Neutrophil (primary cell): ENCODE measurements at regions not wholly inside any gene's neighbourhood (a gene's known extent, or its start where the extent isn't known, plus 50 kb on each side); places are given as distances from the start of the nearest gene placed in this dataset.

Experiments used
- H3K27ac ChIP-seq: fragments of 200-600 bp; sonication (generic); 2 replicates; pipeline ENCODE4 v1.5.1; 2016; ENCODE audit warnings: mild to moderate bottlenecking, moderate library complexity
- H3K27me3 ChIP-seq: fragments of 200-600 bp; sonication (generic); 2 replicates; pipeline ENCODE4 v1.6.0; 2016; ENCODE audit warnings: mild to moderate bottlenecking
- H3K36me3 ChIP-seq: fragments of 200-600 bp; sonication (generic); 2 replicates; pipeline ENCODE4 v1.5.1; 2017
- H3K4me1 ChIP-seq, 2 experiments: fragments of 200-600 bp in 1 of 2; sonication (generic) in 1 of 2; 1 replicate in 1 of 2; 2 replicates in 1 of 2; pipeline versions ENCODE4 v1.5.1 to v1.6.1; 2013 to 2016; ENCODE audit warnings: low read depth in 1 of 2, low read length in 1 of 2, mild to moderate bottlenecking in 1 of 2, moderate library complexity in 1 of 2; ENCODE audit not compliant: control insufficient read depth in 1 of 2, insufficient read depth in 1 of 2
- H3K4me3 ChIP-seq, 2 experiments: fragments of 200-600 bp in 1 of 2; sonication (generic) in 1 of 2; 1 replicate in 1 of 2; 2 replicates in 1 of 2; pipeline ENCODE4 v1.5.1; 2013 to 2016; ENCODE audit warnings: low read depth in 1 of 2, low read length in 1 of 2, mild to moderate bottlenecking in 1 of 2, moderate library complexity in 1 of 2
- H3K9me3 ChIP-seq: fragments of 200-600 bp; sonication (generic); 2 replicates; pipeline ENCODE4 v1.5.1; 2016
- TF ChIP-seq, protein P1 (sequence below): fragments of 200-600 bp; sonication (generic); IDR thresholded peaks from 2 replicates; pipeline ENCODE4 v1.5.1; 2016; ENCODE audit warnings: antibody characterized with exemption

DNA sequence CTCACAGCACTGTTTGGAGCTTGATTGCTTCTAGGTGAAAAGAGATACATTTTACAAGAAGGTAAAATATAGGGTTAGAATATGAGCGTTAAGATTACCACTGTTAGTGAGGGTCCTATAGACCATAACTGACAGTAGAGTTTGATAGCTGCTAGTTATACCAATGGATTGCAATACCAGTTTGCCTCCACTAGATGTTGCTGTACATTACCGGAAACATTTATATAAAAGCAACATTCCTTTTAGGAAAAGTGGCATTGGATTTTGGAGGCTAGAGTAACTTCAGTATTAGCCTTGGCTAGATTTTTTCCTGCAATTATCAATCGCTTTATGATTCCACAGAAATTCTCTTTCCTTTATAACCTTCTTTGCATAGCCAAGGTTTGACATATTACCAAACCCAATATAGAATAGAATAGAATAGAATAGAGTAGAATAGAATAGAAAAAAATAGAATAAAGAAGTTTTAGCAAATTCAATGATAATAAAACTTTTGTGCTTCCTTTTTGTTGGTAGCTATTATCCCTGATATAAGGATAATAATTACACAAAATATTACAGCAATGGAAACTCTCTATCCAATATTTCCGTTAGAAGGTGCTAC, 1093.6 kb upstream of the ALCAM start:
- H3K9me3 ChIP-seq = peaks cover 6% of the 10 kb centered on the region

DNA sequence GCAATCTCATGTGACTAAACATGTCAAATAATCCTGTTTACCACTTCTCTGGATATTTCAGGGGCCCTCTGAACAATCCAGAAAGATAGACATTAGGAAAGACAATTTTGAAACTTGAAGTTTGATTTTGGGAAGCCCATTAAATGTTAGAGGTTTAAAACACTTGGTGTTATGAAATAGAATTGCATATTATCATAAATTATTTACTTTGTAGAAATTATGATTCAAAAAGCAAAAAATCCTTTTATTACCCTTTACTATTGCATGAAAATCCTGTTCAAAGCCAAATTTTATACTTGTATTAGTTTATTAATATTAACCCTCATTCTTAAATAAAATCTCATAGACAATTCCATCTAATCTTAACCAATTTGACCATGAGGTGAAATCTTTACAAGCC, 1091.5 kb upstream of the ALCAM start:
- Histone ChIP-seq H3K4me3 (no peak overlapping the region), H3K4me1 (no peaks in the 10 kb centered on the region), H3K27me3 (no peaks in the 10 kb centered on the region), H3K27ac (no peak overlapping the region), H3K36me3 (no peaks in the 10 kb centered on the region), H3K9me3 (peaks cover 6% of the 10 kb centered on the region)
- TF ChIP-seq, protein P1, sequence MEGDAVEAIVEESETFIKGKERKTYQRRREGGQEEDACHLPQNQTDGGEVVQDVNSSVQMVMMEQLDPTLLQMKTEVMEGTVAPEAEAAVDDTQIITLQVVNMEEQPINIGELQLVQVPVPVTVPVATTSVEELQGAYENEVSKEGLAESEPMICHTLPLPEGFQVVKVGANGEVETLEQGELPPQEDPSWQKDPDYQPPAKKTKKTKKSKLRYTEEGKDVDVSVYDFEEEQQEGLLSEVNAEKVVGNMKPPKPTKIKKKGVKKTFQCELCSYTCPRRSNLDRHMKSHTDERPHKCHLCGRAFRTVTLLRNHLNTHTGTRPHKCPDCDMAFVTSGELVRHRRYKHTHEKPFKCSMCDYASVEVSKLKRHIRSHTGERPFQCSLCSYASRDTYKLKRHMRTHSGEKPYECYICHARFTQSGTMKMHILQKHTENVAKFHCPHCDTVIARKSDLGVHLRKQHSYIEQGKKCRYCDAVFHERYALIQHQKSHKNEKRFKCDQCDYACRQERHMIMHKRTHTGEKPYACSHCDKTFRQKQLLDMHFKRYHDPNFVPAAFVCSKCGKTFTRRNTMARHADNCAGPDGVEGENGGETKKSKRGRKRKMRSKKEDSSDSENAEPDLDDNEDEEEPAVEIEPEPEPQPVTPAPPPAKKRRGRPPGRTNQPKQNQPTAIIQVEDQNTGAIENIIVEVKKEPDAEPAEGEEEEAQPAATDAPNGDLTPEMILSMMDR = no peak

More for the DNA sequence above, 1093.6 kb upstream of the ALCAM start:
- Histone ChIP-seq H3K4me1 (no peaks in the 10 kb centered on the region), H3K36me3 (no peaks in the 10 kb centered on the region), H3K27ac (no peak overlapping the region), H3K27me3 (no peaks in the 10 kb centered on the region), H3K4me3 (no peak overlapping the region)
- TF ChIP-seq, protein P1 = no peak

DNA sequence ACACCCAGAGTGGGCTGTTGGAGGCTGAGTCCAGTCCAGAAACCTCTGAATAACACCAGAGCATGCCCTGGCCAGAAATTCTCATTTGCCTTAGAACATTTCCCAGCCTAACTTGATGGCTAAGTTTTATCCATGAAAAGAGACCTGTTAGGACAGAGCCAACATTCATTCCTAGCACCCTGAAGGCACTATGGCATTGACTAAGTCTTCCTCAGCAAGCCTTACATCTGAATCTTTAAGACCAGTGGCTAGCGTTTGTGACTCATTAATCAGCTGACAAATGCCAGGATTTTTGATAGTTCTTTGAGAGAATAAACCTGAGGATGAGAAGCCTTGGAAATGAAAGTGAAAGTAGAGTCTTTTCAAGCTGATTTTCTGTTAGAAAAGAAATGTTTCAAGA, 1087.1 kb upstream of the ALCAM start:
- H3K36me3 ChIP-seq = no peaks in the 10 kb centered on the region
- H3K4me3 ChIP-seq = no peak overlapping the region
- no peaks in the 10 kb centered on the region for H3K27me3 ChIP-seq
- TF ChIP-seq, protein P1 = no peak
- H3K4me1 ChIP-seq = no peaks in the 10 kb centered on the region
- H3K27ac ChIP-seq = no peak overlapping the region
- peaks cover 6% of the 10 kb centered on the region for H3K9me3 ChIP-seq

DNA sequence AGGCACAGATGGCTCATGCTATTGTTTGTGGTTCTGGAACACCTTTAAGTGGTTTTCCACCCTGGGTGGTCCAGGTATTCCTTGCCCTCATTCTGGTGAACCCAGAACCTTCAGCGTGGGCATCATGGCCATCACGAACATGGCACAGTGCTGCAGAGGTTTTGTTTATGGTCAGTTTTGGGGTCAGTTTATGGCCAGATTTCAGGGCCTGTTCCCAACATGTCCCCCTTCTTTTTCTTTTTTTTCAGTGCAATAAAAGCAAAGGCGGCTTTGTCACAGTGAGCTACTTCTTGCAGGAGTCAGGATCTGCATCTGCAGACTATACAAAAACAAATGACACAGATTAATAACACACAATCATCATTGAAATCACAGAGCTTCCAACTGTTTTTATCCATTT, 1085.0 kb upstream of the ALCAM start:
- no peak overlapping the region for H3K4me3 ChIP-seq
- no peaks in the 10 kb centered on the region for H3K36me3 ChIP-seq
- H3K9me3 ChIP-seq = no peaks in the 10 kb centered on the region
- TF ChIP-seq, protein P1 = no peak
- no peak overlapping the region for H3K27ac ChIP-seq
- no peaks in the 10 kb centered on the region for H3K4me1 ChIP-seq
- H3K27me3 ChIP-seq = no peaks in the 10 kb centered on the region

DNA sequence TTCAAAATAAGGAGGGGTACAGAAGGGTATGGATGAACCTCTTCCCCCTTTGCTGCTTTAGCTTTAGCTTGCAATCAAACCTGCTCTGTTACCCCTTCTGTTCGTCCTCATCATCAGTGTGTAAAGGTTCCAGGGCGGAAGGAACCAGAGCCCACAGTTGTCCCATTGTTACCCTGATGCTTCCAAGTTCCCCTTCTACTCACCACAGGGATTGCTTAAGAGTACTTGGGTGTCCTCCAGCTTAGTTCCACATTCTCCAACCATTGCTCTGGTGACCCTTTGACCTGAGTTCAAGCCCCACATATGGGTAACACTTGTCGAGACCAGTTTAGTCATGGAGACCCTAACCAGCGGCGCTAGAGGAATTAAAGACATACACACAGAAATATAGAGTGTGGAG, 1080.1 kb upstream of the ALCAM start:
- H3K9me3 ChIP-seq = no peaks in the 10 kb centered on the region
- H3K4me3 ChIP-seq = no peak overlapping the region
- no peaks in the 10 kb centered on the region for H3K4me1 ChIP-seq
- no peaks in the 10 kb centered on the region for H3K27me3 ChIP-seq
- H3K27ac ChIP-seq = no peak overlapping the region
- TF ChIP-seq, protein P1 = no peak
- H3K36me3 ChIP-seq = no peaks in the 10 kb centered on the region
